ENCODE measurements at regions not wholly inside any gene's neighbourhood (a gene's known extent, or its start where the extent isn't known, plus 50 kb on each side); places are given as distances from the start of the nearest gene placed in this dataset.

DNA sequence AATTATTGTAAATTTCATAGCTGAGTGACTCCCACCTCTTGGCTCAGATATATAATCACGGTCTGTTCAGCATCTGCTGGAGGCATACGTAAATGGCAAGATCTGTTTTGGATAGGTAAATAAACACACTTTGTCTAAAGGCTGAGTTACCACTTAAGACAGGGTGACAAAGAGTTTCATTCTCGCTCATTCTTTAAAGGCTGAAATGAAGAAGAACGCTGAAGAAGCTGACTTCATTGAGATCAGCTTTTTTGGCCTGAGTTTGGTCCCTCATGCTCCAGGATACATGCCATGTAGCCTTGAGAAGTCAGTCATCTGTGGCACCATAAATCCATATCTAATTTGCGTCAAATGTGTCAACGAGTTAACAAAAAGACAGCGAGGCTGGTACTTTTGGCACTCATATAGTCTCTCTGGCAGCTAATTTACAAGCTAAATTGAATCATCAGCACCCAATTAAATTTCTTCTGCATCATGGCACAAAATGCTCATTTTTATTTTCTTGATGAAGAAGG, 309.9 kb downstream of the GPAM start:
- ATAC-seq (ENCODE audit: poor library complexity) (no peak), DNase-seq (no peak)
- intact Hi-C loops (cut with DNase I): no loop called here

DNA sequence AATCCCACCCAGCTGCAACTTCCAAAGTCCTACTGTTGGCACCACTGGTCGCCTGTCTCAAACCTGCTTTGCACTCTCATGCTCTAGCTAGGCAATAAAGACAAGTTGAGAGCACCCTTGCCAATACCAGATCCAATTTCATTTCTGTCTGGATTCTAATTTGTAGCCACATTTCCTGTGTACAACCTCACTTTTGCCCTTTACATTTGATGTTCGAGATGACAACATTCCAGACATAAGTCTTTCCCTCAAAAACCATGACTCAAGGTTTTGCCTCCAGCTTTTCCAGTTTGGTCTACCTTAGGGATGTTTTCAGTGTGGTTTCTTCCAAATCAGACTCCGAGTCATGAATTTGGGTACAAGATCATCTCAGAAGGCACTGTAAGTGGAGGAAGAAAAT, 309.0 kb downstream of the GPAM start:
- no peak for ATAC-seq (ENCODE audit: poor library complexity)
- no peak for DNase-seq
- intact Hi-C loops (cut with DNase I): no loop called here

DNA sequence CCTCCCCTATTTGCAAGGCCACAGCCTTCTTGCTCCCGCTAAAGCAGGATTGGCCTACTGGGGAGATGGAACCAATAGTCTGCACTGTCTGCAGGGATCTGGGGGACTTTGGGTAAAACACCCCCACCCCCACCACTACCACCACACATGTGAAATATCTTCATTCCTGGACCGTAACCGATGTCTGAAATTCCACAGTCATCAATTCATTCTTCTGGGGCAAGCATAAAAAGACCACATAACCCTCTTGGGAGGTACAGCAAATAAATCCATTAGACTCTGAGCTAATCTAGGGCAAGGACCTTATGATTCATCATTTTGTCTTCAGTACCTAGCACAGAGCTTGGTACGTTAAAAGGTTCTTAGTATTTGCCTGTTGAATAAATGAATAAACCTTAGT, 307.8 kb downstream of the GPAM start:
- ATAC-seq (ENCODE audit: poor library complexity) (no peak), DNase-seq (no peak)
- intact Hi-C loops (cut with DNase I): no loop called here

DNA sequence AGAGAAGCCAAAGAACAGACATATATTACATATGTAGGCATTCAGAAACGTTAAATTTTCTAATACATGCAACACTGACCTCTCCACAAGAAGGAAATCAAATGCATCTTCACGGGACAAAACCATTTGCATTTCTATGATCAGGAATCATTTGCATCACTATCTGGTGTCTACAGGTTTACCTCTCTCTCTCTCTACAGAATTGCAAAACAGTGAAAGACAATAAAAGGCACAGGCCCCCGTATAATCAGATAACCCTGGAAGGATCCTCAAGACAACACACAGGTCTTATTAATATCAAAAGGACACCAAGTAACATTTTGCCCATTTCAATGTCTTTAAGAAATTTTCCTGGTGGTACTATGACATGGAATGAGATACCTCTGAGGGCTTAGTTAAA, 306.3 kb downstream of the GPAM start:
- ATAC-seq (ENCODE audit: poor library complexity) (no peak), DNase-seq (no peak)
- intact Hi-C loops (cut with DNase I): no loop called here

DNA sequence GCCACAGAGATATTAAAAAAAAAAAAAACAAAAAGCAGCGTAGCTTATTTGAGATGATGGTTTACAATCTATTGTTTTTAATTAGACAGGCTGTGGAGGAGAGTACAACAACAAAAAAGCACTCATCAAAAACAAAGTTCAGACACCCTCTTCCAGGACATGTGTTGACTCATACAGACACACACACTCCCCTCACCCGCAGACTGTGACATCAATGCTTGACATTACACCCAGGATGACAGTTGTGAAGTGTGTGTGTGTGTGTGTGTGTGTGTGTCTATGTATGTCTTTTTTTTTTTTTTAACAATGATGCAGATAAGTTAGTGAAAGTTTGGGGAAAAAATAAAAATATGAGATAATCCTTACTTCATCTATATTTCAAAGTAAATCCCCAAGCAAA, 303.6 kb downstream of the GPAM start:
- ATAC-seq (ENCODE audit: poor library complexity) (no peak), DNase-seq (no peak)
- intact Hi-C loops (cut with DNase I): no loop called here

DNA sequence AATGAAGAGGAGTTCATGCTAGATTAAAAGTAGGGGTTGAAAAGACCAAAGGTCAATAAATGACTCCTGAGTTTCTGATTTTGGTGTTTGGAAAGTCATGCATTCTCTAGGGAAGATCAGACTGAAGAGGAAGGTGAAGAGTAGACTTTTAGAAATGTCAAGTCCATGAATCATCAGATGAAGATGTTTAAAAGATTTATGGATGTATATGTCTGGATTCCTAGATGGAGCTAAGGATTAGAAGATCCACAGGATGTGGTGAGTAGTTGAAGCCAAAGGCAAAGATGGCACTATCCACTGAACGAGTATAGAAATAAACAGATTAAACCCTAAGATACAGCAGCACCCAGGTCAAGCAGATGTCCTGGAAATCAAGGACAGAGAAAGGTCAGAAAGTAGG, 298.5 kb downstream of the GPAM start:
- DNase-seq (no peak), ATAC-seq (ENCODE audit: poor library complexity) (no peak)
- intact Hi-C loops (cut with DNase I): no loop called here

DNA sequence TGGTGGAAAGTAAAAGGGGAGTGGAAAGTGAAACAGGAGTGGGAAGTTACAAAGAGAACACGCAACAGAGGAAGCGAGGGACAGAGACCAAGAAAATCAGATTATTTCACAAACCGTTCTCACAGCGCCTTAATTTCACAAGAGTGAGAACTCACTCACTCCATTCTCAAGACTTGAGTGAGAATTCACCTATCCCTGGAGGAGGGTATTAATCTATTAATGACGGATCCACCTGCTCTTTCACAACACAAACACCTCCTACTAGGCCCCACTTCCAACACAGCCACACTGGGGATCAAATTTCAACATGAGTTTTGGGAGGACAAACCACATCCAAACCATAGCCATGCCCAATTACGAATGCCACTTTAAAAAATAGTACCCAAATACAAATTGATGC, 297.6 kb downstream of the GPAM start:
- ATAC-seq (ENCODE audit: poor library complexity) (no peak), DNase-seq (no peak)
- intact Hi-C loops (cut with DNase I): no loop called here

DNA sequence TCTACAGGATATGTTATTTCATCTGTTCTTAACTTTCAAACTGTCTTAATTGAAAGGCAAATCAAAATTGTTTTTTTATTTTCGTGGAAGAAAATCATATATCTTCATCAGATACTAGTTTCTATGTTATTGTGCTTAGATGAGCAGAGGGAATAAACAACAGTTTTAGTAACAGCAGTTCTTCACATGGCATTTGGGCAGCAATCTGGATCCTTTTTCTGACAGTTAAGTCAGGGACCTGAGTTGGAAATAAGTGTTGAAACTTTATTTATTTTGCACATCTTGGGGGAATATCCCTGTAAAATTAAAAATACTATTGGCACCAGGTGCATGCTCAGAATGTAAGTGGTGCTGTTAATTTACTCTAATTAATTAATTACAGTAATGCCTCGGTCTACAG, 296.3 kb downstream of the GPAM start:
- intact Hi-C loops (cut with DNase I): no loop called here
- DNase-seq (no peak), ATAC-seq (ENCODE audit: poor library complexity) (no peak)

DNA sequence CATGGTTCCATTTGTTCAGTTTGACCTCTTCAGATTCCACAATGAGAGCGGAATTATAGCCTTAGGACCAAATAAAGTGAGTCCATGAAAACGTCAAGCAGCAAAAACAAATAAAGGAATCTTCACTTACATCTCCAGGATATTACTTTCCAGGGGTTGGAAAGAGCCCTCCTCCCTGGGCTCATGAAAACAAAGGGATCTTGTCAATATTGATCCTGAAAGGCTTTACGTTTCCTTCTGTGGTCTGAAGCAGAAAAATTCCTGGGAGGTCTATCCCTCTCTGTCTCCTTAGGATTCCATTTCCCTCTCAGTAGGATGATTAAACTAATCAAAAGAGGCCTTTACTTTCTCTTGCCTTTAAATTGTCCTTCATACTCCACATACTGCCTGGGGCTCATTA, 293.5 kb downstream of the GPAM start:
- no peak for DNase-seq
- intact Hi-C loops (cut with DNase I): no loop called here

DNA sequence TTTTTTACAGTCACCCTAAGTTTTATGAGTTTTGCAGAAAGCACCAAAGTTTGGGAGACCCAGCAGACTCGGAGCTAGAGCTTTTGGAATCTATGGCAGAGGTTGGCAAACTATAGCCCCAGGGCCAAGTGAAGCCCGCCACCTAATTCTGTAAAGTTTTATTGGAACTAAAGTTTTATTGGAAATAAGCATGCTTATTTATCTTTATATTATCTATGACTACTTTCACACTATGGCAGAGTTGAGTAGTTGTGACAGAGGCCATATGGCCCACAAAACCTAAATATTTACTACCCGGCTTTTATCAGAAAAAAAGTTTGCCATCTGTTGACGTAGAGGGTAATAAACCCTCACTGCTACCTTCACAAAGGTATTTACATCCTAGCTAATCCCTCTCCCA, 267.6 kb downstream of the GPAM start:
- DNase-seq (no peak), ATAC-seq (ENCODE audit: poor library complexity) (no peak)
- intact Hi-C loops (cut with DNase I): no loop called here

More for the DNA sequence above, 293.5 kb downstream of the GPAM start:
- ATAC-seq (ENCODE audit: poor library complexity): no peak

DNA sequence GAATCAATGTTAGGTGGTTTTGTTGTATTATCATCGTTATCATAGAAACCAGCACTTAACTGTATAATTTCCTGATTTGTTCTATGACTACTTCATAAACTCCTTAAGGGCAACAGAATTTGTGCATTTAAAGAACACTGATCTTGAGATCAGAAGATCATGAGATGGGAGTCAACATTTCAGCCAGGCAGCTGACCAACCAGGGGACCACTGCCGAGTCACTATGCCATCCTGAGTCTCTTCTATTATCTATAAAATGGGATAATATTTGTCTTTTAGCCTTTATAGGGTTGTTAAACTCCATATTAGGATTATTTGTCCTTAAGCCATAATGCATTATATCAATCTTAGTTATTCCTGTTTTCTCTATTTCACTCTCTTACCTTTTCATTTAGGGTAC, 261.7 kb downstream of the GPAM start:
- intact Hi-C loops (cut with DNase I): no loop called here
- no peak for ATAC-seq (ENCODE audit: poor library complexity)
- no peak for DNase-seq

DNA sequence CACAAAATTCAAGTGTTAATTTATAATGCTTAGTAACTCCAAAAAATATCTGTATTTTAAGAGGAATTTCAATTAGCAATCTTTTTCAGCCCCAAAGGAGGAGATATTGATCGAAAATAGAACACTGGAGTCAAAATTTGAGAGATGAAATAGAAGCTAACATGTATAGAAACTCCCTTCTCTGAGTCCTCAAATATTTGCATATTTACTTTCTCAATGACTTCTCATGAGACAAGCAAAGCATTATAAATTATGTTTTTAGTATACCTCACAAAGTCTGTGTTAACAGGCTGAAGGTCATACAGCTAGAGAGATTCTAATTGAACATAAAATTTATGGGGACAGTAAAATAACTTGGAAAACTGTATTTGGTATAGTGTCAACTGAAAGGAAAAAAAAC, 260.5 kb downstream of the GPAM start:
- no peak for ATAC-seq (ENCODE audit: poor library complexity)
- intact Hi-C loops (cut with DNase I): no loop called here
- no peak for DNase-seq

DNA sequence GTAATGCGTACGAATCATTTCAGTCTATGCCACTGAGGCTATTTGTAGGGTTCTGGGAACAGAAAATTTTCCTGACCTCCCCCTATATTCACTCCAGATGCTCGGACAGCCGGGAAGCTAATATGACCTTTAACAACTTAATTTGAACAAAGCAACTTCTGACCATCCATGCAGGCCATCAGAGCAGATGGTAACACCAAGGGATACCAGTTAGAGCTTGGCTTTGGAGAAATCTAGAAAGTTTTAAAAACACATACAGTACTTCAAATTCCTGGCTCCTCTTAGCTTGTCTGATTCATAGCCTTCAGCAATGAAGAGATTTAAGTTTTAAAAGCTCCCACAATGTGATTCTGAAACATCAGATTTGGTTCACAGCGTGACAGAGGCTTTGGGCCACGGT, 257.3 kb downstream of the GPAM start:
- DNase-seq (no peak), ATAC-seq (ENCODE audit: poor library complexity) (no peak)
- intact Hi-C loops (cut with DNase I): no loop called here

DNA sequence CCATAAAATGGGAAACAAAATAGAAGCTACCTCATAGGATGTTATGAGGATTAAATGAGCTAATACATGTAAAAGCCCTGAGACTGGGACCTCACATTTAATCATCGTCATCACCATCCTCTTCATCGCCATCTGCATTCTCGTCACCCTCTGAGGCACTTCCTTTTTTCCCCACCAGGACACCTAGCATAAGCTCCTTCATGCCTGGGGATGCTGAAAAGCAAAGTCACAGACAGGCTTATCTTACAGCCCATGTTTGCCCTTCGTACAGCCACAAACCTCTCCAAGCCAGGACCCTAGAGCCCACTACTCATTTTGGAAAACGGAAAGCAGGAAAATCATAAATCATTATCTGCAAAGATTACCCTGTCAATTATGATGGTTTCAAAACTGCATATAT, 249.6 kb downstream of the GPAM start:
- intact Hi-C loops (cut with DNase I): no loop called here
- DNase-seq: no peak
- no peak for ATAC-seq (ENCODE audit: poor library complexity)

DNA sequence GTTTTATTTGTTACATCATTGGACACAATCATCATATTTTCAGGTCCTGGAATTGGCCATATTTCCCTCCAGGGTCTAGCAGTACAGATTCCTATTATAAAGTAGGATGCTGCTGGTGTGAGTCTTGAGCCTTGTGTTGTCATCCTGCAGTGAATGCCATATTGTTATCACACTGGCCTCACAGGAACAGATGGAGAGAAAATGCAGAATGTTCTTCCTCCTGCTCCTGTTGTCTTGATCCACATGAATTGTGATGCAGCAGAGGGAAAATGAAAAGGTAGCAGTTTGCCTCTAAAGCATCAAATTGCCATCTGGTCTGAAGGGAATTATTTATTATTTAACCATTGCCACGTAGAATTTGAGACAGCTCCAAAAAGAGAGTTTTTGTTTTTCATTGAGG, 248.6 kb downstream of the GPAM start:
- ATAC-seq (ENCODE audit: poor library complexity): no peak
- no peak for DNase-seq
- intact Hi-C loops (cut with DNase I): no loop called here

DNA sequence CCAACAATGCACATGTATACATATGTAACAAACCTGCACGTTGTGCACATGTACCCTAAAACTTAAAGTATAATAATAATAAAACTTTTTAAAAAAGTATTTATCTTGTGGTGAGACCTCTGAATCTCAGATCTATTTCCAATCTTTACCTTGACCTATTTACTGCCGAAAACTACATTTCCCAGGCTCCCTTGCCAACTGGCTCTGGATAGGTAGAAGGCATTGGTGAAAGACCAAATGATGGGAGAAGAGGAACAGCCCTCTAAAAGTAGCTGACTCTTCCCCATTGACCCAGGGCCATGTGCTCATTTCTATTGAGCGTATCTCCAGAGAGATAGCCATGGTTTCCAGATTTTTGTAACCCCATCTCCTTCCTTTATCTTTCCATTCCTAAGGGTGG, 247.4 kb downstream of the GPAM start:
- intact Hi-C loops (cut with DNase I): no loop called here
- ATAC-seq (ENCODE audit: poor library complexity): no peak
- DNase-seq: no peak

DNA sequence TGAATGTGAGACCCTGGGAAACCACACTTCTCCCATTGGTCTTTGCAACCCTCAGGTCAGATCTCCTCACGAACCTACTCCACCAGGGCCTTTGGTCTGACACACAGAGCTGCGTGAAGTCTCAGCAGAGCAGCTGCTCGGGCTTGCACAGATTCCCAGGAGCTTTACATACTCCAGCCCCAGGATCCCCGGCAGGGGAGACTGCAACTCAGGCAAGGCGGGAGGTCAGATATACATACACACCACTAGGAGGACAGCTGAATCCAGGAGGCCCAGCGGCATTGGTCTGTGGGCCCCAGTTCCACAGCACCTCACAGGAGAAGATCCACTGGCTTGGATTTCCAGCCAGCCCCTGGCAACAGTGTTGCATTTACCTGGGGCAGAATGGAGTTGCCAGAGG, 239.2 kb downstream of the GPAM start:
- DNase-seq (no peak), ATAC-seq (ENCODE audit: poor library complexity) (no peak)
- intact Hi-C loops (cut with DNase I): no loop called here

DNA sequence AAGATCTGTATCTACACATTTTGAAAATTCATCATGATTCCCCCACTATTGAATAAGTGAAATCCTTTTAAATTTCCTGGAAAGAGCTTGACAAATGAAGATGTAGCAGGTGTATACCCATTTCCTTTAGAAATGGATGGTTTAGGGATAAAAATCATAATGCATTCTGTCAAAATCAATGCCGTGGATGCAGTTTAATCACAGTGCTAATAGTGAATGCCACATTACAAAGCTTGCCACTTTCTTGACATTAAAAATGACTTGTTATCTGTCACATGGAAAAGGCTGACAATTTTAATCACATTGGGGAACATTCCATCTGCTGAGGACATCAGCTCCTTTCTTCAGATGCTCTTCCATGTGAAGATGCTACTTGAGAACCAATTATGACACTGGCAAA, 229.6 kb downstream of the GPAM start:
- ATAC-seq (ENCODE audit: poor library complexity): no peak
- intact Hi-C loops (cut with DNase I): no loop called here
- no peak for DNase-seq

DNA sequence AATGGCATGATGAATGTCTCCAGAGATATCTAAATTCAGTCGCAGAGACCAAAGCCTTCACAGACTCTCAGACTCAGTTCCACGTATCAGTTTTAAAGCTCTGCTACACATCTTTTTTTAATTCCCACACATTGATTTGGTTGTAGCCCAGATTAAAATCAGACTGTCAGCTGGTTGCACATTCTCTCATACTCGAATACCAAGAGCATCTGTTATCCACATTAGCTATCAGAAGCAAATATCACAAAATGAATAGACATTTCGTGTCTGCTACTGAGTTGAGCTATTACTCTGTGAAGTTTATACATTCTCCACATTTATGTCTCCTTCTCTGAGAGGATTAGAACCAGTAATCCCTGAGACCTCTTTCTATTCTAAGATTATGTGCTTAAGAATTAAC, 229.2 kb downstream of the GPAM start:
- ATAC-seq (ENCODE audit: poor library complexity) (no peak), DNase-seq (no peak)
- intact Hi-C loops (cut with DNase I): no loop called here

DNA sequence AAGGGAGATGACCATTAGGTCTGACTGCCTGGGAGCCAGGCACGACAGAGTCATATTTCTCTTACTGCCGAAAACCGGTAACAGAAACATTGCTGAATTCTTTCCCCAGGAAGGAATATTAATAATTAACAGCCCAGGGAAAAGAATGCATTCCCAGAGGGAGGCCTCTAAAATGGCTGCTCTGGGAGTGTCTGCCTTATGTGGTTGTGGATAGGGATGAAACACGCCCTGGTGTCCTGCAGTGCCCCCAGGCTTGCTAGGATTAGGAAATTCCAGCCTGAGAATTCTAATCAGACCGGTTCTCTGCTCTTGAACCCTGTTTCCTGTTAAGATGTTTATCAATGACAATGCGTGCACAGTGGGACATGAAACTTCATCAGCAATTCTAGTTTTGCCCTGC, 226.7 kb downstream of the GPAM start:
- no peak for ATAC-seq (ENCODE audit: poor library complexity)
- intact Hi-C loops (cut with DNase I): no loop called here
- DNase-seq: no peak

DNA sequence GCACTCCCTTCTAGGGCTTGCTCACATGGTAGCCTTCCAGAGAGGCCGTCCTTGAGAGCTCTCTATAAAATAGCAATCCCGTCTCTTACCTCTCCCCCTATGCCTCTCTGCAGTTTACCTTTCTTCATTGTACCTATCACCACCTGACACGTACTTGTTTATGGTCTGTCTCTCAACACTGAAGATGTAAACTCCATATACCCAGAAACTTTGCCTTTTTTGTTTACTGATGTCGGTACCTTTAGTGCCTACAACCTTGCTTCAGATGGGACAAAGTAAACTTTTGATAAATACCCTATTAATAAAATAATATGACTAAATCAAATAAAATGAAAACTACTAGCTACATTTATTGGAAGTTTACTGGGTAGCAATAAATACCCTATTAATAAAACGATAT, 220.6 kb downstream of the GPAM start:
- intact Hi-C loops (cut with DNase I): no loop called here
- DNase-seq (no peak), ATAC-seq (ENCODE audit: poor library complexity) (no peak)

DNA sequence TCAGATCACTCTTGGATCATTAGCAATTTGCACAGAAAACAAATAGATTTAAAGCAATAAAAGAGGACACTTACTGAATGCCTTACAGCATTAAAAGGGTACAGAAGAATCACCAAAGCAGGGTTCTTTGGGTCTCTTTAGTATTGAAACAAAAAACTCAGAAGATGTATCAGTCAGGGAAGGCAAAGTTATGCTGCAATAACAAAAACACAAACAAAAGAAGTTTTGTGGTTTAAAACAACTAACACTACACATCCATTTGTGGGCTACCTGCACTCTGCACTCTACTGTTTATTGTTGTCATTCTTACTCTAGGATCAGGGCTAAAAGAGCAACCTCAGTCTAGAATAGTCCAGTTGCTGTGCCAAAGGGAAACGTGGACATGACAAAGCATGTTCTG, 216.4 kb downstream of the GPAM start:
- DNase-seq: no peak
- intact Hi-C loops (cut with DNase I): no loop called here
- no peak for ATAC-seq (ENCODE audit: poor library complexity)

Data from Right ventricle myocardium superior (tissue), 1 donor.